GM12891 (cell line): ENCODE measurements at regions not wholly inside any gene's neighbourhood (a gene's known extent, or its start where the extent isn't known, plus 50 kb on each side); places are given as distances from the start of the nearest gene placed in this dataset.

Experiments
- DNase-seq: peaks from one replicate; pipeline ENCODE4 v3.0.0; 2011; ENCODE audit warnings: low spot score; ENCODE audit not compliant: insufficient read length
- FAIRE-seq: peaks from 2 replicates; lab custom pipeline; 2011; peaks lifted over from hg19 to GRCh38; lab: Jason Lieb, UNC
- PAX5 ChIP-seq: IDR thresholded peaks from 2 replicates; pipeline ENCODE4 v1.6.1; 2011; ENCODE audit warnings: low read length, moderate library complexity, mild to moderate bottlenecking; ENCODE audit not compliant: insufficient read depth, severe bottlenecking
- POLR2A ChIP-seq: IDR thresholded peaks from 2 replicates; pipeline ENCODE4 v1.6.1; 2011; ENCODE audit warnings: low read depth, low read length, control low read depth
- POLR2AphosphoS5 ChIP-seq: IDR thresholded peaks from 2 replicates; pipeline ENCODE4 v1.6.1; 2011; ENCODE audit warnings: low read depth, low read length, control low read depth
- POU2F2 ChIP-seq: IDR thresholded peaks from 2 replicates; pipeline ENCODE4 v1.6.1; 2011; ENCODE audit warnings: low read depth, mild to moderate bottlenecking, control low read depth, low read length, moderate library complexity
- SPI1 ChIP-seq: IDR thresholded peaks from 2 replicates; pipeline ENCODE4 v1.6.1; 2011; ENCODE audit warnings: low read depth, low read length, control low read depth
- TAF1 ChIP-seq: IDR thresholded peaks from 2 replicates; pipeline ENCODE4 v1.6.1; 2011; ENCODE audit warnings: low read depth, low read length, control low read depth

DNA sequence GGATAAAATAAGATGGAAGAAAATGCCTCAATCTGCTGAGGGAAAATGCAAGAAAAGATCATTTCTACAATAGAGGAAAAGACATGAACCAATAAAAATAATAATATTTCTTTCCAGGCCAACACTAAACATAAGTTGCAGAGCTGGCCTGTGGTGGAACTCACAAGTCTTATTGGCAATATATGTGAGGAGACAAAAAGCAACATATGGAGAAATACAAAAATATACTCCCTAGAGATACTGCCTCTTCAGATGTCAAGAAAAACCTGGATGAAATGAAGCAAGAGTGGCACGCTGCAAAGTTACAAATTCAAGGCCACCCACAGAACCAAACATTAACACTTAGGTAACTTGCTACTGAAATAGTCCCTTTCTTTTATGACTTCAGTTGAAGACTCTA lies 264.9 kb upstream of the FMN2 start:
- DNase-seq: no peak
- TF ChIP-seq PAX5: no peak
- TF ChIP-seq POU2F2: no peak
- TF ChIP-seq TAF1: no peak
- TF ChIP-seq POLR2A: no peak
- TF ChIP-seq POLR2AphosphoS5: no peak
- TF ChIP-seq SPI1: no peak
- no peak for FAIRE-seq

GRCh38 chr1:239829535-239829934 lies 262.1 kb upstream of the FMN2 start:
- TF ChIP-seq TAF1 (no peak), POLR2AphosphoS5 (no peak), POU2F2 (no peak), PAX5 (no peak), SPI1 (no peak), POLR2A (no peak)
- FAIRE-seq: no peak
- DNase-seq: no peak

DNA sequence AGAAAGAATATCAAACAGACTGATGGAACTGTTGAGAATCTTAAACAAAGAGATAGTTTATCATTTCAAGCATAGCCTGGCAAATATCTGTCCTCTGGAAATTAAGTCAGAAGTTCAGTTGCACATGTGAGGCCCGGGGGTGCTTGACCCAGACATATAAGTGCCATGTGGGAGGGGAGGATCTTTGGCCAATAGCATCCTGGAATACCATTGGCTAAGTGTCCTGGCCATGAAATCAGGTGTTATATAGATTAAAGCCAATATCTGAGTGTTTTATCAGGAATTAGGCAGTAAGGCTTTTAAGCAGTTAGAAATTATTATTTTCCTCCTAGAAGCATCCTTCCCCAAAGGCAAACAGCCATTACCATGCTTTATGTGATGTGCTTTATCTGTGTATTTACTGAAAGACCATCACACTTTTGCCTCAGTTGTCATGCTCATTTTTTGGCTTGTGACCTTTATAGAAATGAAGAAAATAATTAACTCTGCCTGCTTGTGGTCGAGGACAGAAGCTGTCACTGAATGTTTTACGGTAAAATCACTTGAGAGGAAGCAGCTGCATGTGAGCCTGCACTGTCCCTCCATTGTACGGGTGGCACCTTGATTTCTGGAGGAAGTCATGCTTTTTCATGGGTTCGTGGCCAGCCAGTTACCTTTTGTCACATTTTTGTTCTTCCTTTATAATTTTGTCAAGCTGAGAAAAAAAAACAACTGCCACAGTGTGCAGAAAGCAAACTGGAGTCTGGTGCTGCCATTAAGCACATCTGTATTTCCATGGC lies 259.9 kb upstream of the FMN2 start:
- TF ChIP-seq TAF1: no peak
- TF ChIP-seq PAX5: no peak
- TF ChIP-seq POLR2AphosphoS5: no peak
- no peak for DNase-seq
- no peak for FAIRE-seq

DNA sequence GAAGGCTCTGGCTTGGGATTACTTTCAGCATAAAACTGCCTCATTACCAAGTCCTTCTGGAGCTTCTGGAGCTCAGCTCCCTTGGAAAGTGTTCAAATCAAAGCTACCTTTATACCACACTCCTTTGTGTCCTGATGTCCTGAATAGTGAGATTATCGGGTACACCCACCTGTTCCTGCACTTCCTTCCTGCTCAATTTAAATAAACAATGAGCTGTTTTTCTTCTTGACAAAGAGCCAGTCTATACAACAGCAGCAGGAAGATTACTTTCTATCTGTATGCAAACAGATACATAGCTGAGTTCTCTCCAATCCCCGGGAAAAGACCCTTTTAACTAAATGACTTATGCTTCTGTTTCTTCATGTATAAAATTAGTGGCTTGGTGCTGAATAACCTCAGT lies 258.0 kb upstream of the FMN2 start:
- no peak for TF ChIP-seq POLR2A
- TF ChIP-seq PAX5: no peak
- no peak for TF ChIP-seq POLR2AphosphoS5
- no peak for TF ChIP-seq POU2F2
- TF ChIP-seq SPI1: no peak
- no peak for TF ChIP-seq TAF1
- DNase-seq: no peak
- FAIRE-seq: no peak

GRCh38 chr1:239835946-239836440 lies 255.7 kb upstream of the FMN2 start:
- FAIRE-seq (no peak), DNase-seq (no peak)
- no peak for TF ChIP-seq TAF1

DNA sequence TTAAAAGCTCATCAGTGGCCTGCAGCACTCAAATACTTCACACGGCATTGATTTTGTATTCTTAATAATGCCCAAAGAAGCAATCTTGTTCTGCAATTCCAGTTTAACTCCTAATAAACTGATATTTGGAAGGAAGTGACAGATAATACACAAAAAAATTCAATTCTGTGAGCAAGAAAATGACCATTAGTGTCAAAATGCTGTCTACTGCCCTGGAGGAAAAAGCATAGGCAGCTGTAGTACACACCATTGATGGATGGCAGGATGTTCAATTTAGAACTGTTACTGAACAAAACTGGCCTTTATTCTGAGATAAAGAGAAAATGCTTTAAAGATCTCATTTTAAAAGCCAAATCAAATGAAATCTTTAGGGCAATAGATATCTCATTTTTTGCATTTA lies 251.3 kb upstream of the FMN2 start:
- TF ChIP-seq SPI1 (no peak), POLR2A (no peak), POLR2AphosphoS5 (no peak), POU2F2 (no peak), PAX5 (no peak), TAF1 (no peak)
- FAIRE-seq: no peak
- DNase-seq: no peak

DNA sequence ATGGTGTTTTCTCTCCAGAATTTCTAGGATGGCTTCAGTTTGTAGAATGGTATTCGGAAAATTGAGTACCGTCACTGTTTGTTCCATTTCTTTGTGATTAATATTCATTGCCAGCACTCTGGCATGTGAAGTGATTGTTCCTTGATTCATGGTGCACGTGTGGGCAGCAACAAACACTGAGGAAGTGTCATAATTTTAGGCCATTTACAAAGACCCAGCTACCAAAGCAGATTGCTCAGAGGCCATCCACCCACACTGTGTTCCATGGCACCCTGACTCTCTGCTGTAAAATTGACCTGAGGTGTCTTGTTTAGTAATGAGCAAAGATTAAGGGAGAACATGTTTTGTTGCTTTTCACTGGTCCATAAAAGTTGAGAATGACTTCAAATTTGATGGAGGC lies 250.9 kb upstream of the FMN2 start:
- FAIRE-seq: no peak
- TF ChIP-seq POLR2AphosphoS5 (no peak), POLR2A (no peak), PAX5 (no peak), POU2F2 (no peak), SPI1 (no peak)
- no peak for DNase-seq

- DNase-seq (no peak), FAIRE-seq (no peak)
- TF ChIP-seq SPI1 (no peak), POLR2AphosphoS5 (no peak), TAF1 (no peak), POLR2A (no peak), POU2F2 (no peak), PAX5 (no peak)
Observed at GRCh38 chr1:239841631-239842030, 250.1 kb upstream of the FMN2 start.

DNA sequence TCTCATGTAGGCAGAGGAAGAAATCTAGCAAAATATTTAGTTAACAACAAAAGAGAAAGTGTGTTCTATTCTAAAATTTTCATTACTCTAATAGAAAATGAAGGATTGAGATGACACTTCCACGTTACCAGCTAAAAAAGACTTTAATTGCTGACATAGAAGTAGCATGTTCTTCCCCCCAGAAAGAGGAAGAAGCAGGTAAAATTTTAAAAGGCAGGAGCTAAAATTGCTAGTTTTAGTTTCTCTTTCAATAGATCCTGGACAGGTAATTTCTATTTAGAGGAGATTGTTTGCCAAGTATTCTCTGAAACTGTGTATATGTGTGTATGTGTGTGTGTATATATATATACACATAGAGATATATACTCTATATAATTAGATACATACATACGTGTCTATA lies 248.1 kb upstream of the FMN2 start:
- no peak for DNase-seq
- no peak for FAIRE-seq

DNA sequence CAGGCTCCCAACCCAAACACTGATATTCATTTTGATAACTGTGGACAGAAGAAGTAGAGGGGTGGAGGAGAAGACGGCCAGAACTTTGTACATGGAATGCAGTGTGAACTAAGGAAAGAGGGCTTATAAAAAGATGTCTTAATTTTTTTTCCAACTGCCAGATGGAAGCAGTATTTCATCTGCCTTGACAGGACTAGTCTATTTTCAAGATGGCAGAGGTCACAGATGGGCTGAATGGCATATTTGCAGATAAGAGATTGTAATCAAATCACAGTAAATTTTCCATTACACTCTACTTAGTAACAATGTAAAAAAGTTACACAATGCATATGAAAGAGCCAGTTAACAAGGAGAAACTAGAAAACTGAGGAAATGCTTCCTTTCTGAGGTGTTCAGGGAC lies 246.8 kb upstream of the FMN2 start:
- FAIRE-seq: no peak
- DNase-seq: no peak
- TF ChIP-seq TAF1: no peak
- no peak for TF ChIP-seq PAX5
- TF ChIP-seq SPI1: no peak
- no peak for TF ChIP-seq POLR2AphosphoS5
- no peak for TF ChIP-seq POU2F2
- TF ChIP-seq POLR2A: no peak

More for the DNA sequence above, 248.1 kb upstream of the FMN2 start:
- no peak for TF ChIP-seq PAX5
